B cell (primary cell): ENCODE measurements at regions not wholly inside any gene's neighbourhood (a gene's known extent, or its start where the extent isn't known, plus 50 kb on each side); places are given as distances from the start of the nearest gene placed in this dataset.

ENCODE experiments used
- ATAC-seq: fragments of 200-7000 bp; cut with Tn5 transposase; one replicate; pipeline ENCODE4 v1.10.0; 2021; ENCODE audit warnings: low read depth, mild to moderate bottlenecking, moderate number of reproducible peaks, moderate library complexity
- CTCF ChIA-PET: fragments of 350-600 bp; sonication (Branson Sonifier 250); formaldehyde crosslinking; loops from one replicate; lab custom pipeline; 2021; ENCODE audit warnings: antibody characterized with exemption, inconsistent platforms; lab: Charles Lee
- POLR2A ChIA-PET: fragments of 350-600 bp; sonication (Branson Sonifier 250); formaldehyde crosslinking; loops from one replicate; lab custom pipeline; 2021; ENCODE audit warnings: antibody characterized with exemption; lab: Charles Lee
- DNase-seq: peaks from one replicate; pipeline ENCODE4 v3.0.0; 2013
- H2AFZ ChIP-seq: 2 replicates; pipeline ENCODE4 v1.6.1; 2012; ENCODE audit warnings: mild to moderate bottlenecking, low read depth, low read length; ENCODE audit not compliant: insufficient read depth, poor library complexity, severe bottlenecking
- H3K27ac ChIP-seq, 2 donors: 1 replicate in 1 of 2; 2 replicates in 1 of 2; pipeline ENCODE4 v1.5.1; 2012 to 2013; ENCODE audit warnings: low read length in 2 of 2, mild to moderate bottlenecking in 2 of 2, moderate library complexity in 1 of 2
- H3K27me3 ChIP-seq, 4 experiments: fragments of 200-600 bp in 1 of 4; sonication (generic) in 1 of 4; replicated peaks in 1 of 4; 1 replicate in 2 of 4; 2 replicates in 2 of 4; pipeline versions ENCODE4 v1.6.1 to v1.7.0; 2013 to 2016; ENCODE audit warnings: low read length in 3 of 4, mild to moderate bottlenecking in 2 of 4, mixed read lengths in 1 of 4, moderate library complexity in 1 of 4; ENCODE audit not compliant: insufficient read depth in 4 of 4, control insufficient read depth in 3 of 4; ENCODE audit errors: control extremely low read depth in 1 of 4
- H3K36me3 ChIP-seq, 2 experiments: replicated peaks in 1 of 2; 1 replicate in 1 of 2; 2 replicates in 1 of 2; pipeline versions ENCODE4 v1.6.1 to v1.7.1; 2013; ENCODE audit warnings: low read length in 1 of 2; ENCODE audit not compliant: insufficient read depth in 2 of 2, control insufficient read depth in 1 of 2; ENCODE audit errors: control extremely low read depth in 1 of 2, extremely low read depth in 1 of 2
- H3K4me1 ChIP-seq, 2 donors: fragments of 200-600 bp in 1 of 2; sonication (generic) in 1 of 2; 1 replicate in 1 of 2; 2 replicates in 1 of 2; pipeline versions ENCODE4 v1.5.1 to v1.6.1; 2013 to 2017; ENCODE audit warnings: low read length in 2 of 2; ENCODE audit not compliant: control insufficient read depth in 2 of 2, insufficient read depth in 2 of 2
- H3K4me2 ChIP-seq: replicated peaks from 2 replicates; pipeline ENCODE3; 2012; ENCODE audit warnings: mild to moderate bottlenecking, low read depth, low read length; ENCODE audit not compliant: poor library complexity, severe bottlenecking
- H3K4me3 ChIP-seq, 5 experiments: fragments of 200-600 bp in 1 of 5; sonication (generic) in 1 of 5; 1 replicate in 3 of 5; 2 replicates in 2 of 5; pipeline versions ENCODE4 v1.5.1 to v1.7.0; 2011 to 2016; ENCODE audit warnings: low read length in 4 of 5, mild to moderate bottlenecking in 4 of 5, low read depth in 2 of 5, control low read depth in 1 of 5, moderate library complexity in 1 of 5; ENCODE audit not compliant: insufficient read depth in 1 of 5; ENCODE audit errors: control extremely low read depth in 1 of 5, extremely low read depth in 1 of 5
- H3K79me2 ChIP-seq: fragments of 200-600 bp; sonication (generic); one replicate; pipeline ENCODE4 v1.6.0; 2016; ENCODE audit warnings: low read length; ENCODE audit not compliant: control insufficient read depth, insufficient read depth
- H3K9ac ChIP-seq: fragments of 200-600 bp; sonication (generic); 2 replicates; pipeline ENCODE4 v1.6.1; 2017; ENCODE audit warnings: mild to moderate bottlenecking, low read length, moderate library complexity
- H3K9me3 ChIP-seq, 3 donors: one replicate each; pipeline versions ENCODE4 v1.6.1 to v1.7.1; 2013; ENCODE audit warnings: low read length in 2 of 3; ENCODE audit not compliant: control insufficient read depth in 2 of 3, insufficient read depth in 1 of 3; ENCODE audit errors: control extremely low read depth in 1 of 3
- H4K20me1 ChIP-seq: 2 replicates; pipeline ENCODE4 v1.6.0; 2012; ENCODE audit warnings: mild to moderate bottlenecking, low read length; ENCODE audit not compliant: insufficient read depth, control insufficient read depth, poor library complexity, severe bottlenecking
- H3K27ac Mint-ChIP-seq: one replicate; pipeline ENCODE4 v1.8.0; 2021; ENCODE audit warnings: mixed read lengths
- H3K27me3 Mint-ChIP-seq: one replicate; pipeline ENCODE4 v1.8.0; 2021; ENCODE audit warnings: mixed read lengths
- H3K4me1 Mint-ChIP-seq: one replicate; pipeline ENCODE4 v1.8.0; 2021; ENCODE audit warnings: mixed read lengths
- H3K4me3 Mint-ChIP-seq: one replicate; pipeline ENCODE4 v1.8.0; 2021; ENCODE audit warnings: mixed read lengths
- H3K9me3 Mint-ChIP-seq: one replicate; pipeline ENCODE4 v1.8.0; 2022; ENCODE audit warnings: mixed read lengths; ENCODE audit not compliant: insufficient read depth
- EZH2 ChIP-seq: IDR thresholded peaks from 2 replicates; pipeline ENCODE4 v1.6.1; 2012; ENCODE audit warnings: borderline replicate concordance, low read depth, mild to moderate bottlenecking, moderate library complexity, low read length; ENCODE audit not compliant: insufficient read depth, poor library complexity, severe bottlenecking
- WGBS: methylation state at CpG from one replicate; pipeline ENCODE4 v1.1.5; 2013; ENCODE audit warnings: missing lambda C conversion rate; ENCODE audit not compliant: insufficient coverage; 5-methylcytosine and 5-hydroxymethylcytosine counted together
- intact Hi-C: fragments of 100-400 bp; cut with micrococcal nuclease; formaldehyde crosslinking; loops from one replicate; pipeline ENCODE4 v1.10.0; 2022
- TF ChIP-seq, protein P1 (sequence below): fragments of 200-600 bp; IDR thresholded peaks from one replicate; pipeline ENCODE4 v1.8.0; 2022; ENCODE audit warnings: antibody characterized with exemption, mild to moderate bottlenecking

DNA sequence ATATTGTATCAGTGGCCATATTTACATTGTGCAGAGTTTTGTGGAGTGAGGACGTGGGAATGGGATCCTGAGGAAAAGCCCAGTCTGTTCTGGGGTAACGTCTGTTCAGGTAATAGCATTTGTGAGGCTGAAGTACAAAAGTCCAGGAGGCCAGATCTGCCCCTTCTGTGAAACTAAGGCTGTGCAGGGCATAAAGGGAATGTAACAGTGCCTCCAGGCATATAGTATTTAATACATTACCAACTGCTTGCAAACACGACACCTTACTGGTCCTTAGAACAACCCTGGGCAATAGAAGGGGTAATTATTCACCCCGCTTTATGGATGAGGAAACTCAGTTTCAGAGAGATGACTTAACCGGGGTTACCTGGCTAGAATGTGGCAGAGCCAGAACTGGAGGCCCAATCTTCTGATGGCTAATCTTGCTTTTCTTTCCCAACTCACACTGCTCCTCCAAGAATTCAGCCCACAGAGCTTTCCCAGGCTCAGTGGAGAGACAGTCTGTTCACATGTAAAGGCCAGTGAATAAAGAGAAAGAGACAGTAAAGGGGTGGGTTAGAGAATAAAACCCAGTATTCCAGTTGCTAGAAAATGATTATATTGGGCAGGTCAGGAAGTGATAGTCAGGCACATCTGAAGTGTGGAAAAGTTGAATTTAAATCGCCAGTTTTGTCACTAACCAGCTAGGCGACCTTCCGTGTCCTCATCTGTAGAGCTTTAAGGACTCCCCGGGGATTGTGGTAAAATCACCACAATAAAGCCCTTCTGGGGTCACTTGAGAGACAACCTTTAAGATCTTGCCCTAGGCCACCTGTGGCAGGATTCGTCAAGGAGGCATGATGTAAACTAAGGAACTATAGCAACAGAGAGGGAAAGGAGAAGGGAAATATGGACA, 280.7 kb upstream of the CITED2 start:
- no peaks in the 10 kb centered on the region for H3K36me3 ChIP-seq
- POLR2A ChIA-PET, result no interaction called here
- H3K27me3 ChIP-seq, result no peaks in the 10 kb centered on the region
- ATAC-seq (no peak), DNase-seq (no peak)
- no peaks in the 10 kb centered on the region for H3K9me3 ChIP-seq
- TF ChIP-seq, protein P1, sequence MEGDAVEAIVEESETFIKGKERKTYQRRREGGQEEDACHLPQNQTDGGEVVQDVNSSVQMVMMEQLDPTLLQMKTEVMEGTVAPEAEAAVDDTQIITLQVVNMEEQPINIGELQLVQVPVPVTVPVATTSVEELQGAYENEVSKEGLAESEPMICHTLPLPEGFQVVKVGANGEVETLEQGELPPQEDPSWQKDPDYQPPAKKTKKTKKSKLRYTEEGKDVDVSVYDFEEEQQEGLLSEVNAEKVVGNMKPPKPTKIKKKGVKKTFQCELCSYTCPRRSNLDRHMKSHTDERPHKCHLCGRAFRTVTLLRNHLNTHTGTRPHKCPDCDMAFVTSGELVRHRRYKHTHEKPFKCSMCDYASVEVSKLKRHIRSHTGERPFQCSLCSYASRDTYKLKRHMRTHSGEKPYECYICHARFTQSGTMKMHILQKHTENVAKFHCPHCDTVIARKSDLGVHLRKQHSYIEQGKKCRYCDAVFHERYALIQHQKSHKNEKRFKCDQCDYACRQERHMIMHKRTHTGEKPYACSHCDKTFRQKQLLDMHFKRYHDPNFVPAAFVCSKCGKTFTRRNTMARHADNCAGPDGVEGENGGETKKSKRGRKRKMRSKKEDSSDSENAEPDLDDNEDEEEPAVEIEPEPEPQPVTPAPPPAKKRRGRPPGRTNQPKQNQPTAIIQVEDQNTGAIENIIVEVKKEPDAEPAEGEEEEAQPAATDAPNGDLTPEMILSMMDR, result no peak
- TF ChIP-seq EZH2, result no peak
- no peaks in the 10 kb centered on the region for H3K4me1 ChIP-seq
- H4K20me1 ChIP-seq, result no peaks in the 10 kb centered on the region
- Mint-ChIP-seq H3K4me3 (no peak overlapping the region), H3K9me3 (no peaks in the 10 kb centered on the region), H3K4me1 (no peaks in the 10 kb centered on the region), H3K27me3 (no peaks in the 10 kb centered on the region), H3K27ac (no peak overlapping the region)
- no peak overlapping the region for H2AFZ ChIP-seq
- H3K27ac ChIP-seq, result no peak overlapping the region
- no peaks in the 10 kb centered on the region for H3K79me2 ChIP-seq
- intact Hi-C loops, result no loop called here
- no peak overlapping the region for H3K9ac ChIP-seq
- H3K4me2 ChIP-seq, result no peak overlapping the region
- whole genome bisulfite sequencing, result 59% methylated on average over 9 of the region's 10 CpGs
- CTCF ChIA-PET, result no interaction called here
- no peak overlapping the region for H3K4me3 ChIP-seq

DNA sequence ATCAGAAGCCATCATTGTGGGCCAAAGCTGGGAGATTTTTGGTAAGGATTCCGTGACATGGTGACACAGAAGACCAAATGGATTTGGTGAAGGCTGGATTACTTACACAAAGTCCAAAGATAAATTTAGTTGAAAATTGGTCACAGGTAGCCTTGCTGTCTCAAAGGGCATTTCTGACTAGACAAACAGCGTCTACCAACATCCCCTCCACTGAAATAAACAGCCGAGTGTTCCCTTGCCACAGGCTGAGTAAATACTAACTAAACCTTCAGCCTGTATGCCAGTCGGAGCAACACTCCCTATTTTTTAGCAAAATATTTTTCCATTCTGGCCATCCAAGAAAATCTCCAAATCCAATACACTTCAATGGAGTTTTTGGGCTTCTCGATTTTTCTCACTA, 279.9 kb upstream of the CITED2 start:
- Histone ChIP-seq H3K4me2 (no peak overlapping the region), H3K9ac (no peak overlapping the region), H3K79me2 (no peaks in the 10 kb centered on the region), H3K27ac (no peak overlapping the region), H3K9me3 (no peaks in the 10 kb centered on the region), H3K4me3 (no peak overlapping the region), H4K20me1 (no peaks in the 10 kb centered on the region), H2AFZ (no peak overlapping the region), H3K36me3 (no peaks in the 10 kb centered on the region), H3K4me1 (no peaks in the 10 kb centered on the region), H3K27me3 (no peaks in the 10 kb centered on the region)
- ChIA-PET CTCF (no interaction called here), POLR2A (no interaction called here)
- Mint-ChIP-seq H3K9me3 (no peaks in the 10 kb centered on the region), H3K27ac (no peak overlapping the region), H3K27me3 (no peaks in the 10 kb centered on the region), H3K4me3 (no peak overlapping the region), H3K4me1 (no peaks in the 10 kb centered on the region)
- intact Hi-C loops, result no loop called here
- no peak for DNase-seq
- WGBS, result 100% methylated on average over 4 of the region's 5 CpGs
- TF ChIP-seq, protein P1, result no peak
- no peak for TF ChIP-seq EZH2
- no peak for ATAC-seq
